ENCODE measurements at regions not wholly inside any gene's neighbourhood (a gene's known extent, or its start where the extent isn't known, plus 50 kb on each side); places are given as distances from the start of the nearest gene placed in this dataset.

GRCh38 chr5:121596882-121597281 is 254.8 kb upstream of the FTMT start:
- Histone ChIP-seq H3K79me2 (ENCODE audit: insufficient read depth, low read length) (no peaks in the 10 kb centered on the region), H3K27ac (ENCODE audit: extremely low read length, insufficient read depth, low read length) (no peak overlapping the region), H3K4me2 (ENCODE audit: low read depth, low read length) (no peak overlapping the region), H3K36me3 (replicated peaks in 1 of 2; ENCODE audit: control insufficient read depth in 1 of 2, insufficient read depth in 2 of 2, low read length in 2 of 2) (no peaks in the 10 kb centered on the region), H3K27me3 (ENCODE audit: control insufficient read depth in 1 of 2, insufficient read depth in 2 of 2, low read length in 2 of 2) (no peaks in the 10 kb centered on the region), H3K4me3 (replicated peaks in 1 of 3; ENCODE audit: insufficient read depth in 1 of 3, low read depth in 2 of 3, low read length in 3 of 3) (no peak overlapping the region), H3K9ac (ENCODE audit: insufficient read depth, low read depth, low read length) (no peak overlapping the region), H2AFZ (ENCODE audit: low read length) (no peak overlapping the region), H4K20me1 (ENCODE audit: insufficient read depth, low read length) (no peaks in the 10 kb centered on the region), H3K4me1 (ENCODE audit: insufficient read depth, low read length) (no peaks in the 10 kb centered on the region), H3K9me3 (ENCODE audit: low read length) (peaks cover 61% of the 10 kb centered on the region)
- intact Hi-C loops (cut with micrococcal nuclease; ENCODE audit: unreplicated experiment) (no loop called here), in situ Hi-C loops (cut with HindIII; ENCODE audit: extremely low pct_ligation_motif_present, low pct_unique_long_range_greater_than_20kb) (no loop called here)
- WGBS (ENCODE audit: low lambda C conversion rate): 16% methylated on average over 3 of the region's 3 CpGs
- ATAC-seq (no peak), FAIRE-seq (no peak), DNase-seq (ENCODE audit: low spot score) (no peak)
- TF ChIP-seq RARG (CRISPR knock-in tag; IDR thresholded peaks at IDR 0.05; ENCODE audit: low read depth) (no peak), ZFP82 (CRISPR knock-in tag; IDR thresholded peaks at IDR 0.05; ENCODE audit: borderline replicate concordance) (no peak), ZNF263 (CRISPR knock-in tag; IDR thresholded peaks at IDR 0.05) (no peak), ZC3H4 (CRISPR knock-in tag; IDR thresholded peaks at IDR 0.05; ENCODE audit: borderline replicate concordance) (no peak), ZNF672 (CRISPR knock-in tag; IDR thresholded peaks at IDR 0.05) (no peak), ZNF3 (CRISPR knock-in tag; IDR thresholded peaks at IDR 0.05) (no peak), YEATS4 (CRISPR knock-in tag; IDR thresholded peaks at IDR 0.05; ENCODE audit: borderline replicate concordance) (no peak), ZNF670 (CRISPR knock-in tag; IDR thresholded peaks at IDR 0.05; ENCODE audit: borderline replicate concordance) (no peak), AHR (CRISPR knock-in tag; IDR thresholded peaks at IDR 0.05) (no peak), KDM3A (CRISPR knock-in tag; IDR thresholded peaks at IDR 0.05; ENCODE audit: low read depth) (no peak), RBM39 (IDR thresholded peaks at IDR 0.05; ENCODE audit: low read depth, low read length, poor library complexity, severe bottlenecking) (no peak), MIER2 (CRISPR knock-in tag; IDR thresholded peaks at IDR 0.05) (no peak), ZNF552 (CRISPR knock-in tag; IDR thresholded peaks at IDR 0.05; ENCODE audit: borderline replicate concordance) (no peak), ZBTB46 (CRISPR knock-in tag; IDR thresholded peaks at IDR 0.05; ENCODE audit: borderline replicate concordance) (no peak), SRSF9 (IDR thresholded peaks at IDR 0.05; ENCODE audit: borderline replicate concordance, insufficient read depth, low read depth, low read length, poor library complexity, severe bottlenecking) (no peak), ZNF382 (CRISPR knock-in tag; IDR thresholded peaks at IDR 0.05; ENCODE audit: borderline replicate concordance) (no peak), ZNF724P (CRISPR knock-in tag; IDR thresholded peaks at IDR 0.05; ENCODE audit: borderline replicate concordance) (no peak), CHD4 (IDR thresholded peaks at IDR 0.05; ENCODE audit: borderline replicate concordance, low read length) (no peak), ZNF260 (CRISPR knock-in tag; IDR thresholded peaks at IDR 0.05; ENCODE audit: borderline replicate concordance, low read depth) (no peak), ZNF350 (CRISPR knock-in tag; IDR thresholded peaks at IDR 0.05; ENCODE audit: borderline replicate concordance, low read depth) (no peak)
- POLR2A ChIA-PET: no interaction called here
- CTCF ChIA-PET (ENCODE audit: low intra/inter-chr PET ratio, low total read pairs): no interaction called here
- BruUV-seq (replicated peaks): no TSS peak
